ENCODE measurements at regions not wholly inside any gene's neighbourhood (a gene's known extent, or its start where the extent isn't known, plus 50 kb on each side); places are given as distances from the start of the nearest gene placed in this dataset.

- H3K4me1 ChIP-seq: no peaks in the 10 kb centered on the region
- no peak for TF ChIP-seq POLR2A (IDR thresholded peaks at IDR 0.05)
- TF ChIP-seq POLR2AphosphoS5 (IDR thresholded peaks at IDR 0.05; ENCODE audit: insufficient read depth in 1 of 2, low read depth in 1 of 2): no peak
- TF ChIP-seq CTCF (IDR thresholded peaks at IDR 0.05): no peak
- H3K27ac ChIP-seq: no peak overlapping the region
- H3K4me3 ChIP-seq: no peak overlapping the region
- no peaks in the 10 kb centered on the region for H3K27me3 ChIP-seq
- no peaks in the 10 kb centered on the region for H3K36me3 ChIP-seq
- intact Hi-C loops (cut with DNase I): no loop called here
- no peaks in the 10 kb centered on the region for H3K9me3 ChIP-seq
- DNase-seq (ENCODE audit: extremely low spot score in 2 of 2): no peak
These were observed 213.5 kb upstream of the CLNK start for GRCh38 chr4:10898072-10898471.

- TF ChIP-seq POLR2AphosphoS5 (IDR thresholded peaks at IDR 0.05; ENCODE audit: insufficient read depth in 1 of 2, low read depth in 1 of 2) (no peak), POLR2A (IDR thresholded peaks at IDR 0.05) (no peak), CTCF (IDR thresholded peaks at IDR 0.05) (no peak)
- no peak overlapping the region for H3K4me3 ChIP-seq
- no peaks in the 10 kb centered on the region for H3K27me3 ChIP-seq
- no peak overlapping the region for H3K27ac ChIP-seq
- no peaks in the 10 kb centered on the region for H3K36me3 ChIP-seq
- DNase-seq (ENCODE audit: extremely low spot score in 2 of 2): no peak
- intact Hi-C loops (cut with DNase I): no loop called here
- H3K9me3 ChIP-seq: no peaks in the 10 kb centered on the region
- no peaks in the 10 kb centered on the region for H3K4me1 ChIP-seq
These were observed 212.5 kb upstream of the CLNK start for GRCh38 chr4:10897076-10897475.

GRCh38 chr4:10893395-10893794, 208.8 kb upstream of the CLNK start:
- TF ChIP-seq CTCF (IDR thresholded peaks at IDR 0.05): no peak
- intact Hi-C loops (cut with DNase I): no loop called here
- no peak for DNase-seq (ENCODE audit: extremely low spot score in 2 of 2)

GRCh38 chr4:10891866-10892265, 207.3 kb upstream of the CLNK start:
- no peaks in the 10 kb centered on the region for H3K36me3 ChIP-seq
- no peaks in the 10 kb centered on the region for H3K4me1 ChIP-seq
- intact Hi-C loops (cut with DNase I): no loop called here
- H3K27ac ChIP-seq: no peak overlapping the region
- H3K9me3 ChIP-seq: no peaks in the 10 kb centered on the region
- no peak for DNase-seq (ENCODE audit: extremely low spot score in 2 of 2)
- H3K27me3 ChIP-seq: no peaks in the 10 kb centered on the region
- no peak overlapping the region for H3K4me3 ChIP-seq
- no peak for TF ChIP-seq CTCF (IDR thresholded peaks at IDR 0.05)
- no peak for TF ChIP-seq POLR2A (IDR thresholded peaks at IDR 0.05)
- TF ChIP-seq POLR2AphosphoS5 (IDR thresholded peaks at IDR 0.05; ENCODE audit: insufficient read depth in 1 of 2, low read depth in 1 of 2): no peak

More at GRCh38 chr4:10893395-10893794, 208.8 kb upstream of the CLNK start:
- H3K4me3 ChIP-seq: no peak overlapping the region
- H3K36me3 ChIP-seq: no peaks in the 10 kb centered on the region
- no peaks in the 10 kb centered on the region for H3K27me3 ChIP-seq
- H3K27ac ChIP-seq: no peak overlapping the region
- H3K4me1 ChIP-seq: no peaks in the 10 kb centered on the region
- H3K9me3 ChIP-seq: no peaks in the 10 kb centered on the region

- H3K36me3 ChIP-seq: no peaks in the 10 kb centered on the region
- TF ChIP-seq CTCF (IDR thresholded peaks at IDR 0.05): no peak
- no peak overlapping the region for H3K27ac ChIP-seq
- H3K9me3 ChIP-seq: no peaks in the 10 kb centered on the region
- H3K27me3 ChIP-seq: no peaks in the 10 kb centered on the region
- DNase-seq (ENCODE audit: extremely low spot score in 2 of 2): no peak
- intact Hi-C loops (cut with DNase I): no loop called here
- no peaks in the 10 kb centered on the region for H3K4me1 ChIP-seq
- H3K4me3 ChIP-seq: no peak overlapping the region
These were observed 205.3 kb upstream of the CLNK start for GRCh38 chr4:10889819-10890218.
